ENCODE measurements at regions not wholly inside any gene's neighbourhood (a gene's known extent, or its start where the extent isn't known, plus 50 kb on each side); places are given as distances from the start of the nearest gene placed in this dataset.

DNA sequence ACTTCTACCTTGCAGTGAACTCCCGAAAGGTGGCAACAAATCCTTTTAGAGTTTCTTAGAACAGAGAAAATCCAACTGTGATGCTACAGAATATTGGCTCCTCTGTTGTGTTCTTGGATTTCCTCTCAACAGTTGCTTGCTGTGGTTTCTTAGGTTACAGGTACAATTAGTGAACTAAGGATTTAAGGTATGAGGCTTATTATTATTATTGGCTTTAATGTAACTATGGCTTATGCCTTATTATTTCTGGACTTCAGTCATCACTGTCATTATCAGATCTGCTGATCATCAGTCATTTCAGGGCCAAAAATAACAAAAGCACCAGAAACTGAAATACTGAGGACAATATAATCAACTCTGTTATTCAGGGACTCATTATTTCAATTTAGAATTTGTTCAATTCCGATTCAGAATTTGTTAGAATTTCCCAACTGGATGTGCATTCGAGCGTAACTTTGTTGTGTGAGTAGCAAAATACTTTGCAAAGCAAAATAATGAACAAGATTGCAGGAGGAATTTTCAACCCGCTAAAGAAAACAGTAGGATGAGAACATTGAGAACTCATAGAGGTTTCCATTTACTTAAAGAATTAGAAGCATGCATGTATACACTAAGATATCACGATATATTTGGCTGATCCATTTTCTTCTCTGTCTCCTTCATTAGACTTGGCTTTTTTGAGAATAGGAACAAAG, 65.5 kb upstream of the AK4 start (continued):
- no peak for TF ChIP-seq TARDBP (IDR thresholded peaks at IDR 0.05; ENCODE audit: borderline replicate concordance)
- no peak for TF ChIP-seq STAT3 (IDR thresholded peaks at IDR 0.05; ENCODE audit: low read depth, low read length)
- TF ChIP-seq CREB1 (IDR thresholded peaks at IDR 0.05; ENCODE audit: low read depth) = no peak
- no peak for TF ChIP-seq RB1 (IDR thresholded peaks at IDR 0.05; ENCODE audit: borderline replicate concordance)
- no peak for TF ChIP-seq ZNF384 (IDR thresholded peaks at IDR 0.05; ENCODE audit: borderline replicate concordance, low read depth, low read length)
- no peak for TF ChIP-seq CHD1 (IDR thresholded peaks at IDR 0.05; ENCODE audit: low read depth, low read length)
- no peak for TF ChIP-seq IKZF2 (IDR thresholded peaks at IDR 0.05)

DNA sequence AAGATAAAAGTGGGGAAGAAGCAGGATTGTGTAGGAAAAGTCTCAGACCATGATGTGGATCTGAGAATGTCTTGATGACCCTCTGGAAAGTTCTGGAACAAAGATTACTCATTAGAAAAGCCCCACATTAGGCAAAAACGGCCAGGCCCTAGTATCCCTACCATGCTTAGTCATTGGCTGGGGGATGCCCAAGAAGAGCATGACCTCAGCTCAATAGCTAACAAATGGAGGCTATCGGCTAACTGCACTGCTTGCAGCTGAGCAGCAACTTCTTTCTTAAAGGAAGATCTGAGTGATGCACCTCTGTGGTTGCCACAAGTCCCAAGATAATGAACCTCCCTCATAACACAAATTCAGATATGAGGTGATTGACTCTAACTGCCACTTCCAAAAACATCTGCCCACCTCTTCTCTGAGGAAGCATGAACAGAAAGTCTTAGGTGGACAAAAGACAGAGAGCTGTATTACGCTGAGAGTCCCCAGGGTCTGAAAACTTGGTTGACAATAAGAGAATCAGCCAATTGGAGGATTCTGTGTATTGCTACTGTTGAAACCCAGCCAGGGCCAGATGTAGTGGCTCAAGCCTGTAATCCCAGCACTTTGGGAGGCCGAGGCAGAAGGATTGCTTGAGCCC, 64.6 kb upstream of the AK4 start:
- RAD21 ChIA-PET (ENCODE audit: unreplicated experiment) = interaction anchor here (0.5 to 1.3 kb wide), 2 partner anchors 8 to 31 kb away, joined by 3 read pairs; no protein-coding TSS in a partner anchor
- Histone ChIP-seq H3K4me3 (no peak overlapping the region), H3K4me2 (ENCODE audit: control insufficient read depth, insufficient read depth) (no peak overlapping the region), H3K27me3 (replicated peaks in 1 of 2; ENCODE audit: control insufficient read depth in 2 of 2, insufficient read depth in 2 of 2, low read length in 1 of 2) (no peaks in the 10 kb centered on the region), H3K27ac (ENCODE audit: control insufficient read depth, insufficient read depth) (no peak overlapping the region), H3K9ac (ENCODE audit: control insufficient read depth, insufficient read depth, low read length) (no peak overlapping the region), H4K20me1 (ENCODE audit: control insufficient read depth, insufficient read depth) (no peaks in the 10 kb centered on the region), H3K4me1 (ENCODE audit: control insufficient read depth, insufficient read depth, low read length) (no peaks in the 10 kb centered on the region), H2AFZ (ENCODE audit: control insufficient read depth, low read depth, low read length) (no peak overlapping the region), H3K79me2 (ENCODE audit: control insufficient read depth, insufficient read depth, low read length) (no peaks in the 10 kb centered on the region), H3K36me3 (ENCODE audit: control insufficient read depth in 2 of 2, insufficient read depth in 2 of 2, low read length in 1 of 2) (no peaks in the 10 kb centered on the region), H3K9me3 (replicated peaks; ENCODE audit: control insufficient read depth, insufficient read depth, low read length) (no peaks in the 10 kb centered on the region; the same call in 2 of the 3 replicates)
- CTCF ChIA-PET = interaction anchor here (1.0 kb wide), 1 partner anchor 8 kb away, joined by 3 read pairs; no protein-coding TSS in a partner anchor
- TF ChIP-seq IRF4 (IDR thresholded peaks at IDR 0.05; ENCODE audit: low read depth, low read length) (no peak), ZNF24 (IDR thresholded peaks at IDR 0.05) (no peak), CEBPB (IDR thresholded peaks at IDR 0.05; ENCODE audit: borderline replicate concordance in 1 of 2, low read depth in 2 of 2, low read length in 2 of 2) (no peak), SMAD5 (IDR thresholded peaks at IDR 0.05; ENCODE audit: low read depth) (no peak), CBX3 (IDR thresholded peaks at IDR 0.05; ENCODE audit: borderline replicate concordance, low read depth) (no peak)
- TF ChIP-seq, protein P1, sequence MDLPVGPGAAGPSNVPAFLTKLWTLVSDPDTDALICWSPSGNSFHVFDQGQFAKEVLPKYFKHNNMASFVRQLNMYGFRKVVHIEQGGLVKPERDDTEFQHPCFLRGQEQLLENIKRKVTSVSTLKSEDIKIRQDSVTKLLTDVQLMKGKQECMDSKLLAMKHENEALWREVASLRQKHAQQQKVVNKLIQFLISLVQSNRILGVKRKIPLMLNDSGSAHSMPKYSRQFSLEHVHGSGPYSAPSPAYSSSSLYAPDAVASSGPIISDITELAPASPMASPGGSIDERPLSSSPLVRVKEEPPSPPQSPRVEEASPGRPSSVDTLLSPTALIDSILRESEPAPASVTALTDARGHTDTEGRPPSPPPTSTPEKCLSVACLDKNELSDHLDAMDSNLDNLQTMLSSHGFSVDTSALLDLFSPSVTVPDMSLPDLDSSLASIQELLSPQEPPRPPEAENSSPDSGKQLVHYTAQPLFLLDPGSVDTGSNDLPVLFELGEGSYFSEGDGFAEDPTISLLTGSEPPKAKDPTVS (IDR thresholded peaks at IDR 0.05; ENCODE audit: low read depth, low read length) = peak; percentile 73
- TF ChIP-seq, protein P2, sequence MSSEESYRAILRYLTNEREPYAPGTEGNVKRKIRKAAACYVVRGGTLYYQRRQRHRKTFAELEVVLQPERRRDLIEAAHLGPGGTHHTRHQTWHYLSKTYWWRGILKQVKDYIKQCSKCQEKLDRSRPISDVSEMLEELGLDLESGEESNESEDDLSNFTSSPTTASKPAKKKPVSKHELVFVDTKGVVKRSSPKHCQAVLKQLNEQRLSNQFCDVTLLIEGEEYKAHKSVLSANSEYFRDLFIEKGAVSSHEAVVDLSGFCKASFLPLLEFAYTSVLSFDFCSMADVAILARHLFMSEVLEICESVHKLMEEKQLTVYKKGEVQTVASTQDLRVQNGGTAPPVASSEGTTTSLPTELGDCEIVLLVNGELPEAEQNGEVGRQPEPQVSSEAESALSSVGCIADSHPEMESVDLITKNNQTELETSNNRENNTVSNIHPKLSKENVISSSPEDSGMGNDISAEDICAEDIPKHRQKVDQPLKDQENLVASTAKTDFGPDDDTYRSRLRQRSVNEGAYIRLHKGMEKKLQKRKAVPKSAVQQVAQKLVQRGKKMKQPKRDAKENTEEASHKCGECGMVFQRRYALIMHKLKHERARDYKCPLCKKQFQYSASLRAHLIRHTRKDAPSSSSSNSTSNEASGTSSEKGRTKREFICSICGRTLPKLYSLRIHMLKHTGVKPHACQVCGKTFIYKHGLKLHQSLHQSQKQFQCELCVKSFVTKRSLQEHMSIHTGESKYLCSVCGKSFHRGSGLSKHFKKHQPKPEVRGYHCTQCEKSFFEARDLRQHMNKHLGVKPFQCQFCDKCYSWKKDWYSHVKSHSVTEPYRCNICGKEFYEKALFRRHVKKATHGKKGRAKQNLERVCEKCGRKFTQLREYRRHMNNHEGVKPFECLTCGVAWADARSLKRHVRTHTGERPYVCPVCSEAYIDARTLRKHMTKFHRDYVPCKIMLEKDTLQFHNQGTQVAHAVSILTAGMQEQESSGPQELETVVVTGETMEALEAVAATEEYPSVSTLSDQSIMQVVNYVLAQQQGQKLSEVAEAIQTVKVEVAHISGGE (CRISPR knock-in tag; IDR thresholded peaks at IDR 0.05) = no peak
- TF ChIP-seq, protein P3, sequence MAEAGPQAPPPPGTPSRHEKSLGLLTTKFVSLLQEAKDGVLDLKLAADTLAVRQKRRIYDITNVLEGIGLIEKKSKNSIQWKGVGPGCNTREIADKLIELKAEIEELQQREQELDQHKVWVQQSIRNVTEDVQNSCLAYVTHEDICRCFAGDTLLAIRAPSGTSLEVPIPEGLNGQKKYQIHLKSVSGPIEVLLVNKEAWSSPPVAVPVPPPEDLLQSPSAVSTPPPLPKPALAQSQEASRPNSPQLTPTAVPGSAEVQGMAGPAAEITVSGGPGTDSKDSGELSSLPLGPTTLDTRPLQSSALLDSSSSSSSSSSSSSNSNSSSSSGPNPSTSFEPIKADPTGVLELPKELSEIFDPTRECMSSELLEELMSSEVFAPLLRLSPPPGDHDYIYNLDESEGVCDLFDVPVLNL (IDR thresholded peaks at IDR 0.05; ENCODE audit: low read depth, low read length) = no peak
- BruUV-seq (replicated peaks) = no TSS peak
- intact Hi-C loops (cut with micrococcal nuclease; ENCODE audit: unreplicated experiment) = no loop called here
- SMC1A ChIA-PET (ENCODE audit: uncharacterized antibody, unreplicated experiment) = no interaction called here
- WGBS (ENCODE audit: insufficient coverage, insufficient replicate concordance, low lambda C conversion rate, missing lambda C conversion rate) = 53% methylated on average over 4 of the region's 4 CpGs
- ATAC-seq = peak; percentile 57
- POLR2A ChIA-PET = no interaction called here
- no peak for FAIRE-seq
- DNase-seq (ENCODE audit: low read depth, low spot score) = no peak
- in situ Hi-C loops (cut with MboI) = no loop called here
